Testis (tissue), 2 donors: ENCODE measurements at regions not wholly inside any gene's neighbourhood (a gene's known extent, or its start where the extent isn't known, plus 50 kb on each side); places are given as distances from the start of the nearest gene placed in this dataset.

Experiments
- DNase-seq: peaks from one replicate; pipeline ENCODE4 v3.0.0-alpha.2; 2019
- H3K27ac ChIP-seq, 2 donors: fragments of 200-600 bp; sonication (generic); one replicate each; pipeline ENCODE4 v1.5.1; 2019
- H3K27me3 ChIP-seq: fragments of 200-600 bp; sonication (generic); one replicate; pipeline ENCODE4 v1.5.1; 2019
- H3K36me3 ChIP-seq: fragments of 200-600 bp; sonication (generic); one replicate; pipeline ENCODE4 v1.5.1; 2017; ENCODE audit warnings: low read depth; ENCODE audit errors: missing control alignments
- H3K4me1 ChIP-seq: fragments of 200-600 bp; sonication (generic); one replicate; pipeline ENCODE4 v1.5.1; 2019
- H3K4me3 ChIP-seq, 2 donors: fragments of 200-600 bp; sonication (generic); one replicate each; pipeline ENCODE4 v1.5.1; 2017 to 2019
- H3K9me3 ChIP-seq: fragments of 200-600 bp; sonication (generic); one replicate; pipeline ENCODE4 v1.5.1; 2017
- POLR2A ChIP-seq: fragments of 450-650 bp; IDR thresholded peaks from one replicate; pipeline ENCODE4 v1.6.1; 2017; ENCODE audit warnings: antibody characterized with exemption, mild to moderate bottlenecking, moderate library complexity
- WGBS, 2 donors: methylation state at CpG; one replicate each; pipeline ENCODE4 v1.1.5; 2018; 5-methylcytosine and 5-hydroxymethylcytosine counted together
- intact Hi-C: fragments of 100-400 bp; cut with DNase I; formaldehyde crosslinking; loops from one replicate; pipeline ENCODE4 v1.15.1; 2023; ENCODE audit warnings: low total_unique reads
- TF ChIP-seq, protein P1 (sequence below), 3 experiments: fragments of 450-650 bp in 2 of 3; fragments of 200-600 bp in 1 of 3; sonication (generic) in 1 of 3; IDR thresholded peaks; one replicate each; pipeline ENCODE4 v1.5.1; 2016 to 2019; ENCODE audit warnings: antibody characterized with exemption in 3 of 3, mild to moderate bottlenecking in 2 of 3, moderate library complexity in 1 of 3

GRCh38 chr12:91792597-91792996 is 353.0 kb downstream of the BTG1 start:
- 77 to 89% methylated on average over 1 of the region's 1 CpG for WGBS, 2 donors
- no peak overlapping the region for H3K27ac ChIP-seq
- H3K4me1 ChIP-seq = no peaks in the 10 kb centered on the region
- no peaks in the 10 kb centered on the region for H3K36me3 ChIP-seq
- H3K27me3 ChIP-seq = no peaks in the 10 kb centered on the region
- TF ChIP-seq, protein P1, sequence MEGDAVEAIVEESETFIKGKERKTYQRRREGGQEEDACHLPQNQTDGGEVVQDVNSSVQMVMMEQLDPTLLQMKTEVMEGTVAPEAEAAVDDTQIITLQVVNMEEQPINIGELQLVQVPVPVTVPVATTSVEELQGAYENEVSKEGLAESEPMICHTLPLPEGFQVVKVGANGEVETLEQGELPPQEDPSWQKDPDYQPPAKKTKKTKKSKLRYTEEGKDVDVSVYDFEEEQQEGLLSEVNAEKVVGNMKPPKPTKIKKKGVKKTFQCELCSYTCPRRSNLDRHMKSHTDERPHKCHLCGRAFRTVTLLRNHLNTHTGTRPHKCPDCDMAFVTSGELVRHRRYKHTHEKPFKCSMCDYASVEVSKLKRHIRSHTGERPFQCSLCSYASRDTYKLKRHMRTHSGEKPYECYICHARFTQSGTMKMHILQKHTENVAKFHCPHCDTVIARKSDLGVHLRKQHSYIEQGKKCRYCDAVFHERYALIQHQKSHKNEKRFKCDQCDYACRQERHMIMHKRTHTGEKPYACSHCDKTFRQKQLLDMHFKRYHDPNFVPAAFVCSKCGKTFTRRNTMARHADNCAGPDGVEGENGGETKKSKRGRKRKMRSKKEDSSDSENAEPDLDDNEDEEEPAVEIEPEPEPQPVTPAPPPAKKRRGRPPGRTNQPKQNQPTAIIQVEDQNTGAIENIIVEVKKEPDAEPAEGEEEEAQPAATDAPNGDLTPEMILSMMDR (IDR thresholded peaks at IDR 0.05) = no peak
- no peak for TF ChIP-seq POLR2A
- H3K4me3 ChIP-seq = no peak overlapping the region
- no peak for DNase-seq
- intact Hi-C loops = no loop called here
- H3K9me3 ChIP-seq = no peaks in the 10 kb centered on the region

- Histone ChIP-seq H3K27me3 (no peaks in the 10 kb centered on the region), H3K4me3 (no peak overlapping the region), H3K4me1 (no peaks in the 10 kb centered on the region), H3K27ac (no peak overlapping the region), H3K36me3 (no peaks in the 10 kb centered on the region), H3K9me3 (no peaks in the 10 kb centered on the region)
- no peak for DNase-seq
- intact Hi-C loops = no loop called here
- 89 to 100% methylated on average over 2 of the region's 2 CpGs for whole genome bisulfite sequencing, 2 donors
- no peak for TF ChIP-seq POLR2A
- TF ChIP-seq, protein P1 (IDR thresholded peaks at IDR 0.05) = no peak
These were observed 359.0 kb downstream of the BTG1 start for GRCh38 chr12:91786499-91787272.

DNA sequence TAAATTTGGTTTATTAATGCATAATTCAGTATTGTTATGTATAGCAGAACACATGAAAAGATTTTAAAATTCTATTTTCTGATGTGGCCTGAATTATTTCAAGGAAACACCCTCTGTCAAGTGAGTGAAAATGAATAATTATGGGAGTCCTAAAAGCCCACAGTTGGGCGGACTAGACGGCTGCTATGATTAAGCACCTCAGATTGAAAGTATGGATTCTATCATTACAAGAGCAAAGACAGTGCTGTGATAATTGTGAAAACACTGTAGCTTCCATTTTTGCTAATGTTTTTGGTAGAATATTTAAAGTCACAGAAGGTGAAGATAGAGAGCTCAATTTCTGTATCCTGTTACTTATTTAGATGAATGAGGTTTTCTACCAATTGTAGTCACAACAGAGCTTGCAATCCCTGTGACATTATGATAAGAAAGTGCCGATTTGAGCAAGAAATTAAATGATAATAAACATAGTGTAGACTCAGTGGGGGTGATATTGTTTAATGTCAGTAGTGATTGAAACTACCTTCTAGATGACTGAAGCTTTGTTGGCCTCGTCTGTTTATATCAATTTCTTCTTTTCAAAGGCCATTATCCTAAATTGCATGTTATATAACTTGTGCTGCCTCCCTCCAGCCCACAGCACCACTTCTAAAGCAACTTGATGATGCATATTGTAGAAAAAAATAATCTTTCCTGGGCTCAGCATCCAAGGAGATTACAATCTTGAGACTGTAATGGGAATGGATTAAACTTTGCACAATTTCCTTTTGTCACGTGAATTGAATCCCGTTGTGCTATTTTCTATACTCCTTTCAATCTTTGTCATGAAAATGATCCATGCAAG is 359.8 kb downstream of the BTG1 start:
- intact Hi-C loops = no loop called here
- TF ChIP-seq, protein P1 (IDR thresholded peaks at IDR 0.05) = no peak
- TF ChIP-seq POLR2A = no peak
- 83 to 88% methylated on average over 6 of the region's 6 CpGs for WGBS, 2 donors
- Histone ChIP-seq H3K4me1 (no peaks in the 10 kb centered on the region), H3K27me3 (no peaks in the 10 kb centered on the region), H3K9me3 (no peaks in the 10 kb centered on the region), H3K27ac (no peak overlapping the region), H3K36me3 (no peaks in the 10 kb centered on the region), H3K4me3 (no peak overlapping the region)
- no peak for DNase-seq

- H3K9me3 ChIP-seq = no peaks in the 10 kb centered on the region
- DNase-seq = no peak
- no peak overlapping the region for H3K4me3 ChIP-seq
- WGBS, 2 donors = 87 to 92% methylated on average over 2 of the region's 2 CpGs
- TF ChIP-seq POLR2A = no peak
- TF ChIP-seq, protein P1 (IDR thresholded peaks at IDR 0.05) = no peak
- intact Hi-C loops = no loop called here
- no peaks in the 10 kb centered on the region for H3K27me3 ChIP-seq
- H3K36me3 ChIP-seq = no peaks in the 10 kb centered on the region
- H3K27ac ChIP-seq = no peak overlapping the region
- H3K4me1 ChIP-seq = peaks cover 6% of the 10 kb centered on the region
These were observed 364.5 kb downstream of the BTG1 start for GRCh38 chr12:91781114-91781513.
